ENCODE measurements at regions not wholly inside any gene's neighbourhood (a gene's known extent, or its start where the extent isn't known, plus 50 kb on each side); places are given as distances from the start of the nearest gene placed in this dataset.
"Not testable (repeated sequence)": the region's sequence is repeated elsewhere in the genome, so short reads cannot be mapped to it uniquely, and the experiment has no call there.

DNA sequence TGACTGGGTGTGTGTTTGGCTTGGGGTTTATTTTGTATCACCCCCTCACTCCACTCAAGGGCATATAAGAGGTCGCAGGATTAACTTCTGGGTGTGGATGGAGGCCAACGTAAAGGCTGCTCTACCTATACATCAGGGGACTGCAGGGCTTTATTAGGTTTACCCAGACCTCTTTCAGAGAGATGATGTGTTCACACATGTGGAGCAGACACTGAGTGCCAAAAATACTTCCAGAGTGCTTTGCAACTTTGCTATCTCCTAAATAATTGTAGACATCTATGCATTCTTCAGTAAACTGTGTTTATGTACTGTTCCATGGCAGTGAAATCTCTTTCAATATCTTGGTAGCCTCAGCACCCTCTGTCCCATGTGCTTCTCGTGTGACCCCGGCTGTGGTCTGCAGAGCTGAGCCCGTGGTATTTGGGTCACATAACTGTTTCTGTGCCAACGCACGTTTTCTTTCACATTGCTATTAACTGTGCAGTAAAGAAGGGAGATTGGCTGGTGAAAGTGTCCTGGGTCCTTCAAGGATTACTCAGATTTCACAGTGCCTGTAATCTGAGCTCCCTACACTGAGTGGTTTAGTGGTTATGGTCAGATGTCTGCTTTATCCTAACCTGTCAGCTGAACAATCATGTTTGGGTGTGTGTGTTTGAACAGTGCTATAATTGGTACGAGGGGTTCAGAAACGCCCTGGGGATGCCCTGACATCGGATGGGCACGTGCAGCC is 208.1 kb downstream of the VAPA start:
- peak; percentile 25 to 77 for DNase-seq

DNA sequence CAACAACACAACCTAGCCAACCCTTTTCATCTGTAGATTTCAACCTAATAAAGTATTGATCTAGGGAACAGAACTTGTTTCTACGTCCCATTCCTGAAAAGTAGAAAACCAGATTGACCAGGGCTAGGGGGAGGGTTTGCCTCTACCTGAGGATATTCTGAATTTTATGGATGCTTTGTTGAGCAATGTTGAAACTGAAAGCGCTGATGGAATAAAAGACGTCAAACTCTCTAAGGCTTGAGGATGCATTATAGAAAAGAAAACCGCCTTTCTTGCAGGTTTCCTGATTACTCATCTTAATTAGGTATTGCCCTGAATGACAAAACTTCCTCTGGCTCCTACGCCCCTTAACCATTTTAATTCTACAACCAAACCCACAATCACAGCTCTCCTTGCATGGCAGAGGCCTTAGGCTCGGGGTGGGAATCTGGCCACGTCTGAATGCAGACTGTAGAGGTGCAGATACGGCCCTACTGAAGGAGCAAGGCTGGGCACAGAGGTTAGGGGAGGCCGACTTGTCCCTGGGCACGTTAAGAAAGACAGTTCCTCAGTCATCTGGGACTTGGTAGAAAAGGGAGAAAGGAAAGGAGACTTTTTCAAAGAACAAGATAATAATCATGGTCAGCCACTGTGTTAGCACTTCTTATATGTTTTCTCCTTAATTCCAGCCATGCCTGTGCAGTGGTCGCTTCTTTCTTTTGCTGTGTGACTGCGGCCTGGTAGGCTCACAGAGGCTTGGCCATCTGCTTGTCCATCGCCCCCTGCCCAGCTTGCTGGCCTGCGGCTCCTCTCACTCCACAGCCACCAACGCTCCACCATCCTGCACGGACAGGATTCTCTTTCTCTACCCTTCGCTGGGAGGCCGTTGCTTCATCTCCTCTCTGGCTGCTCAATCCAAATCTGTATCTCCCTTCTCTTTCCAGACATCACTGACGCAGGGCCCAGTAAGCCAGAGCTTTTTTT is 209.5 kb downstream of the VAPA start:
- no peak for DNase-seq

DNA sequence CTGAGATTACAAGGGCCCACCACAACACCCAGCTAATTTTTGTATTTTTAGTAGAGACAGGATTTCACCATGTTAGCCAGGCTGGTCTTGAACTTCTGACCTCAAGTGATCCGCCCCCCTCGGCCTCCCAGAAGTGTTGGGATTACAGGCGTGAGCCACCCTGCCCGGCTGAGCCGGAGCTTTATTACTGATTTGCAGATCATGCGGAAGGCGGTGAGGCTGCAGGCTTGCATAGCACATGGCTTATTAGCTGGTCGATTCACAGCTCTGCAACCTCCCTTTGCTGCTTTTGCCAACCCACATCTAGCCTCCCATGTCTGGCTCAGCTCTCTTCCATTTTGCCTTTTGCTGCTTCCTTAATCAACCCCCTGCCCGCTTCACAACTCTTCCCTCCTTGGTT is 210.3 kb downstream of the VAPA start:
- no peak for DNase-seq

DNA sequence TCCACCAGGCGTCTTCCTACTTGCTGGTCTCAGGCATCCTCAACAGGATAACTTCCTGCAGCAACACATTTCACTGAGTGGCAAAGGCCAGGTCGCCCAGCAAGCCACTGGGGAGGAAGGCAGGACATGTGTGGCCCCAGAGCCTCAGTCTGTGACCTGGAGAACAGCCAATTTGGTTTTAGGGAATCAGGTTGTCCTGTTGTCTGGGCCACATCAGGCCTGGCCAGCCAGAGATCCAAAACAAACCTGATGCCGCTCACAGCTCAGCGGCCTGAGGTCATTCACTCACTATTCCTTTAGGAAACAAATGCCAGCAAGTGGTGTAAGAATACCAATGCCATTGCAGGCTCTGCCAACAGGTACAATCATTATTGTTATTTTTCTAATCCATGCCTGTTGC is 210.7 kb downstream of the VAPA start:
- no peak for DNase-seq

DNA sequence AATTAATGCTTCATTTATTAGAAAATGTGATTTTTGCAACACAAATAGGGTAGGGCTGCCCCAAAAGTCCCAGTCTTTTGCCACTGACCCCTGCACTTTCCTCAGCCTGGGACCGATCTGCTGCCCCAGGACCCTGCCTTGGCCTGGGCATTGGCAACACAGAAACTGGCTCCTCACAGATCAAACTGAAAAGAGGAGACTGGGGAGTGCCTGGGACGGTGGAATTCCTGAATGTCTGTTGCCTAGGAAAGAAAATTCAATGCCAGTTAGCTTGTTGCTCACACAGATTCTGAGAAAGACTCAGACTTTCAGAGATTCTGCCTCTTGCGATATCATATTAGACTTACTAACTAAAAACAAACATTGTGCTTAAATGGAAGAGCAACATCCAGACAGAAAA is 211.2 kb downstream of the VAPA start:
- DNase-seq, result no peak

DNA sequence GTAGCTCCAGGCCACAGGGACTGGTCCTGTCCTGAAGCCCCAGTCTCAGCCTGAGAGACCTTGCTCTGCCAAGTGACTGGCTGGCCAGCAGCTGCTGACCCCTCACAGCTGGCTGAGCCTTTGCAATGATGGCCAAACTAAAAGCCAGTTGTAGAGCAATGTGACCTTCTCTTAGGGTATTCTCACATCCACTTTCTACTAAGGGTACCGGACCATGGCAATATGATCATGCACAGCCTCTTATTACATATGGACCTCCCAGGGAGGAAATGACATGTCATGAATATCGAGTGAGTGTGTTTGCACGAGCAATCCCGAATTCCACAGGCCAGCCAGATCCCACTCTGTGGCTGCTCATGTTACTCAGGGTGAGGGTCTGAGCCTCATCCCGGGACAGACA is 213.9 kb downstream of the VAPA start:
- DNase-seq, result no peak

DNA sequence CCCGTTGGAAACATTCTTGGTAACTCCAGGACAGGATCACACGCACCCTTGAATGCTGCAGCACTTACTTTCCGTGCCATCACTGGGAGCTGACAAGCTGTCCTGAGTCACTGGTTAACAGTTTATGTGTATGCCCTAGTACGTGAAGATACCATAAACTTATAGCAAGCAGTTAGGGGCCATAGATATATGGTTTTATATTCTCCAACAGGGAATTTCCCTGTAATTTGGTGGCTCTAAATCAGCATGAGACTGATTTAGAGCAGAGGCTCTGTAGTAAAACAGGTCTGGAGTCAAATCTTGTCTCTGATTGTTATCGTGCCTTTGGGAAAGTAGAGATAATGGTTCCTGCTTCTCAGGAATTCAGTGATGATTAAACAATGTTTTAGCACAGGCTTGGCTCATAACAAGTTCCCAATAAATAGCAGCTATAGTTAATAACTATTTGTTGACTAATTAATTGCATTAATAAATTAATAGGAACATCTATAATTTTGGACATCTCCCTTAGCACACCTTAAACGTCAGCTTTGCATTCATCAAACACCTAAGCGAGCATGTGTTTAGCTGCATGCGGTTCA is 215.2 kb downstream of the VAPA start:
- no peak for DNase-seq

DNA sequence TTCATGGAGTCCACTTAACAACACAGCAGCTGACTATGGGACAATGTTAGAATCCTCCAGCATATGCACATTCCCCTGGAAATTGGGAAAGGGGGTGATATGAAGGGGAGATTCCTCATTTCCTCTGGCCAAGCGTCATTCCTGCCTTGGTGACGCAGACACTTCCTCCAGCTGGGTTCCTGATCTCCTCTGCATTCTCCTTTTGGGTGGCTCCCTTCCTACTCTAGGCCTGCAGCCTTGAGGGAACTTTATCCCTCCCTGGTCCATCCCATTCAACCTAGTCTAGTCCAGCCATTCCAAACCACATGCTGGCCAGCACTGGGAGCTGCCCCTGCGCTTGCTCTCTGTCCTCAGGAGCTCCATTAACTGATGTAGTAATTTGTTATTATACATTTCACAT is 216.8 kb downstream of the VAPA start:
- DNase-seq, result no peak

DNA sequence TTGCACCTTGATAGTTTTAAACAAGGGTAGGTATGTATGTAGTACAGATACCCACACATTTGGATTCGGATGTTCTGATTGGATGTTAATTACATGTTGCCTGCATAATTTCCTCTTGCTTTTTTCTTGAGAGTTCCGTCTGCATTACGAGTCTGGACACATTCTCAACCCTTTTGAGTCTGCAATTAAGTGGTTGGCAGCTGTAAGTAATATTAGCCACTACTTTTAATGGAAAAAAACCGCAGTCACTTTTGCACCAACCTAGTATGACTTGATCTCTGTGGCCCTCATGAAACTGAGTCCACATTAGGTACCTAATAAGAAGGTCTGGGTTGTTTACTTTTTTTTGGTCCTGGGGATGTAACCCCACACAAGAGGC is 217.3 kb downstream of the VAPA start:
- DNase-seq, result no peak

DNA sequence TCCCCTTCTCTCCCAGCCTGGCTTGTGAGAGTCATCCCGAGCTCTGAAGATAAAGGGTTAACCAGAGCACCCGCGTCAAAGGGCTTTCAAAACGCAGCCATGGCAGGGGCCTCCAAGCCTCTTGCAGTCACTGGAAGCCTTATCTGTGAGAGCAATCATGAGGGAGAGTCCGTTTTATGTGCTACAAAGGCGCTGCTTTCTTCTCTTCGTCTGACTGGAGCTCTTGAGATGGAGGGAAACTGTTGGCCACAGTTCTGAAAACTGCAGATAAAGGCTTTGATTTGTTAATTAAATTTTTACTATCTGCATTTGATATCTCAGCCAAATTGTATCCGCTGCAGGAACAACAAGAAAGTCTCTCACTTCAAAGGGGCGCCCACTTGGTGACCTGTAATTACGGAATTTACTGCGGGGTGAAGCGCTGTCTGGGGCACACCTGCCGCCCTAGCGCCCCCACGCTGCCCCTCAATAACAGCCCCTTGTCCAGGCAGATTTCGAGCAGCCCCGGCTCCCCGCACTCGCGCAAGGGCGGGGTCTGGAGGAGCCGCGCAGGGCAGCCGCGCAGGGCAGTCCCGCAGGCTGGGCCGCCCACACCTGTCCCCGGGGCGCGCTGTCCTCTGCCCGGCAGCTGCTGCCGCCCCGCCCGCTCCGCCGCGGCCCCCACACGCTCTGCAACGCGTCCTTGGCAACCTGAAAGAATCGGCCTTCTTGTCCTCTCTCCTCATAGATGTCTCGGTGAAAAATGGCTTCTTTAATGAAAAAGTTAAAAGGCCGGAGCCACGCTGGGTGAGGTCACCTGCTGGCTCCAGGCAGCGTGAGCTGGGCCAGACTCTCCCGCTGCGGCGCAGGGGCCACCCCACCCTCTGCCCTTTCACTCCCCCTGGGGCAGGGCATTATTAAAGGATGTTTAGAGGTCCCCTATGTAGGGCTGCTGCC is 217.9 kb downstream of the VAPA start:
- DNase-seq, result no peak

DNA sequence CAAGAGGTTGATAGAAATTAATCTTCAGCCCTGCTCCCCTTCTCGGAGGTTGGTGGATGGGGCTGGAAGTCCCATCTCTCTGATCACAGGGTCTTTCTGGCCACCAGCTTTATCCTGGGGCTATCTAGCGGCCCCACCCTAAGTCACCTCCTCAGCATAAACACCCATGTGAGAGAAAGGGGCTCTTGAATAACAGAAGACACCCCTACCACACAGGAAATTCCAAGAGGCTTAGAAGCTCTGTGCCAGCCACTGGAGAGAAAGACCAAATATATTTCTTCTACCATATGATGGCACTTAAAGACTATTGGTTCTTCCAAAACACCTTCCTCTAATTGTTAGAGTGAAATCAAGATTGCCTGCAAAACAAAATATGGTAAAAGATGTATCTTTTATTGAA is 219.7 kb downstream of the VAPA start:
- no peak for DNase-seq

DNA sequence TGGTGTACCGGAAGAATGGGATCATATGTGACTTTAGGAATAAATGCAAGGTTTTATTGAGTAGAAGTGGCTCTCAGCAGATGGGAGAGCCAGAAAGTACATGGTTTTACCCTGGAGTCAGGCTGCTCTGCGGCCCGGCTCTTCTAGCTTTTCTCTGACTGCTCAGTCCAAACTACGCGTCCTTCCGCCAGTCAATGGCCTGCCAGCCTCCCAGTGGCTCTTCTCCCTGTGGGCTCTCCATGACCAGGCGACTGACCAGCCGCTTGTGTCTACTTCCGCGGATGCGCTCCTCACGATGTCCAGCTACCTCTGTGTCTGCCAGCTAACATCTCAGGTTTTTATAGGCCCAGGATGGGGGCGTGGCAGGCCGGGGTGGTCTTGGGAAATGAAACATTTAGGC is 220.4 kb downstream of the VAPA start:
- DNase-seq, result no peak

DNA sequence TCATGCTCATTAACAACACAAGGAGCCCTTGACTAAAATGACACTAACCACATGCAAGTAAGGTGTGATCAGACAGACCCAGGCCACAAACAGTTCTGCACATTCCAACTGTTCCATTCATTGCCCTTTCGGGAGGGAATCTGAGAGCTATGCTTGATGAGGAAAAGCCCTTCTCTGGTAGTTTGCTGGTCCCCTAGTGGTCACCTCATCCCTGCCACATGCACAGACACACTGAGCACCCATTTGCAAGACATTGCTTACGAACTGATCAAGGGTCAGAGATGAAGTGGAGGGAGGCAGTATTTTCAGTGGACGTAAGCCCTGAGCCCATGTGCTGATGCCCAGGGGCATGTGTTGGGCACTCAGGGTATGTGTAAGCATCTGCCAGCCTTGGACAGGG is 220.9 kb downstream of the VAPA start:
- DNase-seq, result not testable (repeated sequence)

DNA sequence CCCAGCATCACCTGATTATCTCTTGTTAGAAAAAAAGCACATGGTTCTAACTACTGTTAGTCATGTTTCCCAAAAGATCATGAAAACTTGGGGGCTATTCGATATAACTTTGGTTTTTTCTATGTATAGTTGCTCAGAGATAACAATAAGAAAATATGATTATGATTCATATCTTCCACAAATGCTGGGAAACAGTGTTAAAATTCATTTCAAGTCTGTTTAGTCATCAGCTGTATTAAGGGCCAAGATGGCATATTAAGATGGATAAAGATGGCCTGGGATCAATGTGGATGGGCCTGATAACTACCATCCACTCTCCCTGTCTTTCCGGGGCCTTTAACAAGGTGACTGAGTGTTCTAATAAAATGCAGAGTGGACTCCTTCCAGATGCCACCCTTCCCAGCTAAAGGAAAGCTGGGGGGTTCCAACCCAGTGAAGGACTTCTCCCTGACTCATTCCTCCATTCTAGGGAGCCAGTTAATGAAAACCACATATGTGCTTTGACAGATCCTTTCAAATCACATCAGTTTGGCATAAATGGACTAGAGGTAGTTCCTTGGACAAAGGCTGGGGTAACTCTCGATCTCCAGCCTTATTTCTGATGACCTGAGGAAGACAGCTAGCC is 221.6 kb downstream of the VAPA start:
- no peak for DNase-seq

DNA sequence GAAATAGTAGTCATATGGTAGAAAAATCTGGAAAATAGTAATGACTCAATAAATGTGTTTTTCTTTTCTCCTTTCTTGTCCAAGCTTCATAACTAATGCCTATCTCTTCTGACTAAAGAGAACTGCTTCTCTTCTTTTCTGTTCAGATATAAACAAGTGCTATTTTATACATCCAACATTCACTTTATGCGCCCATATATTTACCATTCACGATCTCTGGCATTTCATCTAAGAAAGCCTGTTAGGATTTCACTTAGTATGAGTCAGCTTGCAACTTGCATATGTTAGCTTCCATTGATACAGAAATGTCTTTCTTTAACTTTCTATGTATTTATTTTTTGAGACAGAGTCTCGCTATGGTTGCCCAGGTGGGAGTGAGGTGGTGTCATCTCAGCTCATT is 224.9 kb downstream of the VAPA start:
- no peak for DNase-seq

DNA sequence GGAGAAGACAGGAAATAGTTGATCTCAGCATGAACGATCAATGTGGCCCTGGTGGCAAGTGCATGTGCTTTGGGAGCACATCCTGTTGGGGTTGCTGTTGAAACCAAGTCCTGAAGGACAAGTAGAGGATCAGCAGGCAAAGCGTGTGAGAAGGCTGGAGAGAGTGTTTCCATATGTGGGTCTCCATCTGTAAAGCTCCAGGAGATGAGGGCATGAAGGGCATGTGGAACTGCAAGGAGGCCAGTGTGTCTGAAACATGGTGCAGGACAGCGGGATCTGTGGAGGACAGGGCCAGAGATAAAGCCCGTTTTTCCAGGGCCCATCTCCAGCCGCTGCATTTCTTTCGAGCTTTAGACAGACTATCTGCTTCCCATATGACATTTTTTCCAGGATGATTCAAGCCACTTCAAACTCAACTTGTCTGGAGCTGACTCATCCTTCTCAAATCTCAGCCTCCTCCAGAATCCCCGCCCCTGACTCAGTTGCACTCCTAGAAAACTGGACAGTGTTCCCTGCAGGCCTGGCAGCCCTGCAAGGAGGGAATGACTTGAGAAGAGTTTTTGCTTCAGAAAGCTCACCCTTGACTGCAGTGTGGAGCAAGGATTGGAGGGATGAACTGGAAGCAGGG is 226.1 kb downstream of the VAPA start:
- DNase-seq, result no peak

DNA sequence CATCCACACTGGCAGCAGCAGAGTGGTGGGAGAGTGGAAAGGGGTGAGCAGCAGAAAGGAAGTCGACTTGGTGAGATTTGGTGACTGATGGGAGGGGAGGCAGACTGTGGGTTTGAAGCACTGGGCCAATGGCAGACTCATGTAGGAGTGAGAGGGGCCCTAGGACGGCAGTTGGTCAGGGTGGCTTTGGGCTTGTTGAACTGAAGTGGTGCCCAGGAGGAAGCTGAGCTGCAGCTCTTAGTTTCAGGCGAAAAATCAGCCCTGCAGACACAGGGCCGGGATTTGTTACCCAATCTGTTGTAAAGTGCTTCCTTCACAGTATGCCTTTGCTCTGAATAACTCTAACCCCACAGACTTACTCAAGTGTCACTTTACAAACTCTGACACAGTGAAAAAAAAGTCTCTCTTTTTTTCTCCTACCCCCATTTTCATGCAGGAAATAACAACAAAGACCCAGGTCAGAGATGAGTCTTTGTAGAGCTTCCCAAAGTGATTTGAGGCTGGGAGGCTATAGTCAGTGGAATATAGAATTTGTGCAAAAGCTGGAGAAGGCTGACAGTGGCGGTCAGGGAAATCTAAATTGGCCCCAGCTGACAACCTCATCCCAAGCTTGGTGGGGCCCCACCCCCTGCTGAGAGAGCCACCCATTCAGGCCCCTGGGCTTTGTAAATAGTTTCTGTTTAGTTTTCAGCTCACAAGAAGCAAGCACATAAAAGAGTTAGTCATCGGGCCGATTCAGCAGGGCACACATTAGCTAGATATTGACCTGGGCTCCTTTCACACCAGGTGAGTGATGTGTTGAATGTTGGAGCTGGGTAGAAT is 226.9 kb downstream of the VAPA start:
- no peak for DNase-seq

DNA sequence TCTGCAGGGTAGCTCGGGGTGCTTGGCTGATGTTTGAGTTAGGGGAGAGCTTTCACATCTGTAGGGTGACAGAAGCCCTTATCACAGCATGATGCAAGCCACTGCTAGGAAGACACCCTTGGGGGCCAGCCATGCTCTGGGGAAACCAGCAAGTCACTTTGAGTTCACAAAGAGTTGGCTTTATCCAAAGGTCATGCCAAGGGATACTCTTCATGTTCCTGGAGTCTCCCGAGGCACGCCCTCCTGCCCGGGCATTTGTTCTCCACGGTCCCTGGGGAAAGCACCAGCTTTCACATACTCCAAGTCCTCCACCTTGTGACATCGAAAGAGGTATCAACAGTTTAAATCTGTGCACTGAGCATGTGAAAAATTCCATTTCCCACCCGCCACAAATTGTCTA is 227.7 kb downstream of the VAPA start:
- DNase-seq, result no peak

DNA sequence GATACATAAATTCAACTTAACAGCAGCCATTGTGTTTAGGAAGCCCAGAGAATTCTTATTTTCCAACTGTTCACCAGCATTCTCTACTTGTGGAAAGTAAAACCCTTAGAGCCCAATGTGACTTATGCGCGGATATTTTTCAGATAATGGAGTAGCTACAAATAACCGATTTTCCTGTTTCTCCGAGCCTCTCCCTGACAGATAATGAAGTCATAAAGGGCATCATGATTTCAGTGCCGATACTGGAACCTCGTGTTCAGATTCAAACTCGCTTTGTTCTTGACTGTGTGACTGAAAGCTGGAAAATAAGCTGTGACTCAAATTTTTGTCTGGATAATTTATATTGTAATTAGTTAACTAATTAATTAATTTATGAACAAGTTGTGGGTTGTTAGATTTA is 228.2 kb downstream of the VAPA start:
- DNase-seq, result no peak

DNA sequence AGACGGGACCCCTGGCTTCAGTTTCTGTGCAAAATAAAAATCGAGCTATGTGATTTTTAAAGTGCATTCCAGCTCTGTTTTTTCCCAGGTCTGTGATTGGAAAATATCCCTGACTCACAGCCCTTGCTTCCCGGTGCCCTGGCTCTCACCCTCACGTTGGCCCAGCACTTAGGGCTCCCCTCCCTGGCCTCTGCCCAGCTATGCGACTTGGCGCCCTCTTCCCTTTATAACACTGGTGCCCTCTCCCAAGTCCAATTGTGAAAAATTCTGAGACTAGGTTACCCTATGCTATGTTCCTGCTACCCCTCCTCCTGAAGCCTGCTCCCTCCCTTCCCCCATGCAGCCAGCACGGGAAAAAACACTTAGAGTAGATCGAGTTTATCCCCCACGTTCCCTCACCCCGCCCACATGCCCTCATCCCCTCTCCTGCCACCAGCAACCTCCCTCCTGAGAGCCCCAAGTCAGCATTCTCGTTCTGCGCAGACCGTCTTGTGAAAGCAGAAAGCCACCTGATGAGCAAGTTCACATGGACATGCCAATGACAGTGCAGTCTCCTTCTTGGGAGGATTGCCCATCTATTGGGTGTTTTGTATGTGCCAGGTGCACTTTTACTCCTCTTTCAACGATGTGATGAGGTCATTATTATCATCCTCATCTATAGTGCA is 228.8 kb downstream of the VAPA start:
- no peak for DNase-seq

Data from NCI-H187 (cell line).